Mucosa of descending colon (tissue), 3 donors: ENCODE measurements at regions not wholly inside any gene's neighbourhood (a gene's known extent, or its start where the extent isn't known, plus 50 kb on each side); places are given as distances from the start of the nearest gene placed in this dataset.
A peak's percentile ranks its signal among the peaks of the same experiment; 100 is the strongest.

Experiments
- ATAC-seq: fragments of 200-7000 bp; cut with Tn5 transposase; one replicate; pipeline ENCODE4 v1.9.1; 2020; ENCODE audit warnings: mild to moderate bottlenecking, moderate library complexity
- DNase-seq, 3 donors: peaks; one replicate each; pipeline ENCODE4 v3.0.0-alpha.2; 2020
- H3K36me3 ChIP-seq: fragments of 200-600 bp; one replicate; pipeline ENCODE4 v1.8.0; 2021; ENCODE audit warnings: low read depth, mild to moderate bottlenecking
- H3K4me1 ChIP-seq: fragments of 200-600 bp; one replicate; pipeline ENCODE4 v1.8.0; 2021; ENCODE audit warnings: low read depth, mild to moderate bottlenecking
- H3K4me3 ChIP-seq: fragments of 200-600 bp; one replicate; pipeline ENCODE4 v1.8.0; 2021; ENCODE audit warnings: mild to moderate bottlenecking
- H3K9me3 ChIP-seq: fragments of 200-600 bp; one replicate; pipeline ENCODE4 v1.8.0; 2021; ENCODE audit warnings: mild to moderate bottlenecking
- intact Hi-C, 2 donors: fragments of 100-400 bp; cut with DNase I in 1 of 2; cut with micrococcal nuclease in 1 of 2; formaldehyde crosslinking; loops; one replicate each; pipeline versions ENCODE4 v1.11.0 to v1.11.1; 2022; cut with DNase I, micrococcal nuclease
- TF ChIP-seq, protein P1 (sequence below): fragments of 200-600 bp; IDR thresholded peaks from one replicate; pipeline ENCODE4 v1.8.0; 2022; ENCODE audit warnings: antibody characterized with exemption, mild to moderate bottlenecking
- donor health status: DM: no; HTN: no; CAD: no; lungs with moderate emphysema.
- donor health status: DM: no; HTN: no; CAD: no.
- donor health status: DM: no; HTN: yes; CAD: no.

DNA sequence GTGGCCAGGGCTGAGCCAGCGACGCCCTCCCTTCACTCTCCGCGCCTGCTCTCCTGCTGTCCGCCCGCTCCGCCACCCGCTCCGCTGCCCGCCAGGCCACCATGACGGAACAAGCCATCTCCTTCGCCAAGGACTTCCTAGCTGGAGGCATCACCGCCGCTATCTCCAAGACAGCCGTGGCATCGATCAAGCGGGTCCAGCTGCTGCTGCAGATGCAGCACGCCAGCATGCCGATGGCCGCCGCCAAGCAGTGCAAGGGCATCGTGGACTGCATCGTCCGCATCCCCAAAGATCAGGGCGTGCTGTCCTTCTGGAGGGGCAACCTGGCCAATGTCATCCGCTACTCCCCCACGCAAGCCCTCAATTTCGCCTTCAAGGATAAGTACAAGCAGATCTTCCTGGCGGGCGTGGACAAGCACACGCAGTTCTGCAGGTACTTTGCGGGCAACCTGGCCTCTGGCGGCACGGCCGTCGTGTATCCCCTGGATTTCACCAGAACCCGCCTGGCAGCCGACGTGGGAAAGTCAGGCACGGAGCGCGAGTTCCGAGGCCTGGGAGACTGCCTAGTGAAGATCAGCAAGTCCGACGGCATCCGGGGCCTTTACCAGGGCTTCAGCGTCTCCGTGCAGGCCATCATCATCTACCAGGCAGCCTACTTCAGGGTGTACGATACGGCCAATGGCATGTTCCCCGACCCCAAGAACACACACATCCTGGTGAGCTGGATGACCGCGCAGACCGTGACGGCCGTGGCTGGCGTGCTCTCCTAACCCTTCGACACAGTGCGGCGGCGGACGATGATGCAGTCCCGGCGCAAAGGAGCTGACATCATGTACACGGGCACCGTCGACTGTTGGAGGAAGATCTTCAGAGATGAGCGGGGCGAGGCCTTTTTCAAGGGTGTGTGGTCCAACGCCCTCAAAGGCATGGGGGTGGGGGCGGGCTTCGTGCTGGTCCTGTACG is 1130.4 kb upstream of the ACO1 start:
- DNase-seq, result peak in 1 of 3 donors; percentile 51
- no peaks in the 10 kb centered on the region for H3K36me3 ChIP-seq
- H3K4me3 ChIP-seq, result no peak overlapping the region
- peaks cover 2% of the 10 kb centered on the region for H3K9me3 ChIP-seq
- no peak for ATAC-seq
- intact Hi-C loops, result no loop called here
- TF ChIP-seq, protein P1, sequence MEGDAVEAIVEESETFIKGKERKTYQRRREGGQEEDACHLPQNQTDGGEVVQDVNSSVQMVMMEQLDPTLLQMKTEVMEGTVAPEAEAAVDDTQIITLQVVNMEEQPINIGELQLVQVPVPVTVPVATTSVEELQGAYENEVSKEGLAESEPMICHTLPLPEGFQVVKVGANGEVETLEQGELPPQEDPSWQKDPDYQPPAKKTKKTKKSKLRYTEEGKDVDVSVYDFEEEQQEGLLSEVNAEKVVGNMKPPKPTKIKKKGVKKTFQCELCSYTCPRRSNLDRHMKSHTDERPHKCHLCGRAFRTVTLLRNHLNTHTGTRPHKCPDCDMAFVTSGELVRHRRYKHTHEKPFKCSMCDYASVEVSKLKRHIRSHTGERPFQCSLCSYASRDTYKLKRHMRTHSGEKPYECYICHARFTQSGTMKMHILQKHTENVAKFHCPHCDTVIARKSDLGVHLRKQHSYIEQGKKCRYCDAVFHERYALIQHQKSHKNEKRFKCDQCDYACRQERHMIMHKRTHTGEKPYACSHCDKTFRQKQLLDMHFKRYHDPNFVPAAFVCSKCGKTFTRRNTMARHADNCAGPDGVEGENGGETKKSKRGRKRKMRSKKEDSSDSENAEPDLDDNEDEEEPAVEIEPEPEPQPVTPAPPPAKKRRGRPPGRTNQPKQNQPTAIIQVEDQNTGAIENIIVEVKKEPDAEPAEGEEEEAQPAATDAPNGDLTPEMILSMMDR, result no peak
- no peaks in the 10 kb centered on the region for H3K4me1 ChIP-seq

DNA sequence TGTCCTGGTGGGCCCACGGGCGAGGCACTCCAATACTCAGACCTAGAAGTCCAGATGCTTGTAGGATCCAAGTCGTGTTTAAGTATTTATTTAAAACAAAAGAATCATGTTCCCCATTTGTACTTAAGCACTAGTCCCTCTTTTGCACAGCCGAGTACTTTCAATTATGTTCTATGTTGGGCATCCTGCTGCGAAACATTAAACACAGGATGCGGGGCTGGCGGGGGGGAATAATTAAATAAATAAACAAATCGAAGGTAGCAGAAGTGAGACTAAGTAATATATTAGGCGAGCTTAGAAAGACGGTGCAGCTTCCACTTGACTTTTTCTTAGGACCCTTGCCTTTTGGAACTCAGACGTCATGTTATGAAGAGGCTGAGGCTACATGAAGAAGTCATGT is 1129.2 kb upstream of the ACO1 start:
- no peaks in the 10 kb centered on the region for H3K4me1 ChIP-seq
- no peak for DNase-seq
- ATAC-seq, result no peak
- TF ChIP-seq, protein P1, result no peak
- no peaks in the 10 kb centered on the region for H3K36me3 ChIP-seq
- H3K4me3 ChIP-seq, result no peak overlapping the region
- intact Hi-C loops, result no loop called here
- H3K9me3 ChIP-seq, result peaks cover 2% of the 10 kb centered on the region

DNA sequence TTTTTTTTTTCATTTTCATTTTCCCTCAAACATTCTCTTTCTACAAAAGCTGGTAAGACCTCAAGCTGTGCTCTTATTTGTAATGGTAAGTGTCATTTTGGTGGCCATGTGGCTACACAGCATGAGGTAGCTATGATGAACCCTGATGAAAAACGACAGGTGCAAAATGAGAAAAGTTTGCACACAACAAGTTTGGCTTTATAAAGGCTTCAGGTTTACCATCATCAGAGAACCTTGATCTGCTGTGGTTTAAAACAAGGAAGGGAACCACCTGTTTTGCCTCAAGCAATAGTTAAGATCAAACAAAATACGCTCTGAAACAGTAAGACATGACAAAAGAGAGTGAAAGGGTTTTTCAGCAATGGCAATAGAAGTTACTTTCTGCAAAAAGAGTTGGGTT is 1124.6 kb upstream of the ACO1 start:
- no peak for DNase-seq
- ATAC-seq, result peak; percentile 38
- no peaks in the 10 kb centered on the region for H3K4me1 ChIP-seq
- intact Hi-C loops, result no loop called here
- no peaks in the 10 kb centered on the region for H3K9me3 ChIP-seq
- TF ChIP-seq, protein P1, result no peak
- no peak overlapping the region for H3K4me3 ChIP-seq
- H3K36me3 ChIP-seq, result no peaks in the 10 kb centered on the region

DNA sequence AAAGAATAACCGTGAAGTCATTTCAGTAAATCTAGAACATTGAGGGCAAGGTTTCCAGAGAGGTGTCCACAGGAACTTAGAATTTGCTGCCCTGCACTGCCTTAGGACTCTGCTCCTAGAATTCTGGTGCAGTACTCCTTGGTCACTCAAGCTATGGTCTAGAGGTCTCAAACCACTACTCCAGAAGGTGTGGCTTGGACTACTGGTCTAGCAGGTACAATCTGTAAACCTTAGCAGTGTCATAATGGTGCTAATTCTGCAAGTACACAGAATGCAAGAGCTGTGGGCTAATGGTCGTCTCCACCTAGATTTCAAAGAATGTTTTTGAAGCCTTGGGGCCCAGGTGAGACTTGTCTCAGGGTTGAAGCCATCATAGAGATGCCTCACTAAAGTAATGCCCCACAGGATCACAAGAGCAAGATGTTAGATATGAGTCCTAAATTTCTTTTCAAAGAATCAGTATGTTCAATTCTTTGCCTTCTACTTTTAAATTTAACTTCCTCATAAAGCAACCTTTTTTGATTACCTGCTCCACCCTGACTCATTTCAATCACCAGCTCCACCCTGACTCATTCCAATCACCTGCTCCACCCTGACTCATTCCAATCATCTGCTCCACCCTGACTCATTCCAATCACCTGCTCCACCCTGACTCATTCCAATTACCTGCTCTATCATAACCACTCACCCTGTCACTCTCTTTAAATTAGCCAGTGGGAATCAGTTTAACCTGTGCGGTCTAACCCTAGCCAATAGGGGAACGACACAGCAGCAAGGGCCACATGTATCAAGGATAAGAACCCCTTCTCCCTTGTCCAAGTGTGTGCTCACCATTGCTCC is 1111.8 kb upstream of the ACO1 start:
- no peak overlapping the region for H3K4me3 ChIP-seq
- TF ChIP-seq, protein P1, result no peak
- H3K4me1 ChIP-seq, result no peaks in the 10 kb centered on the region
- no peaks in the 10 kb centered on the region for H3K9me3 ChIP-seq
- intact Hi-C loops, result no loop called here
- ATAC-seq (peak; percentile 86), DNase-seq (peak in 1 of 3 donors; percentile 52)
- H3K36me3 ChIP-seq, result no peaks in the 10 kb centered on the region

DNA sequence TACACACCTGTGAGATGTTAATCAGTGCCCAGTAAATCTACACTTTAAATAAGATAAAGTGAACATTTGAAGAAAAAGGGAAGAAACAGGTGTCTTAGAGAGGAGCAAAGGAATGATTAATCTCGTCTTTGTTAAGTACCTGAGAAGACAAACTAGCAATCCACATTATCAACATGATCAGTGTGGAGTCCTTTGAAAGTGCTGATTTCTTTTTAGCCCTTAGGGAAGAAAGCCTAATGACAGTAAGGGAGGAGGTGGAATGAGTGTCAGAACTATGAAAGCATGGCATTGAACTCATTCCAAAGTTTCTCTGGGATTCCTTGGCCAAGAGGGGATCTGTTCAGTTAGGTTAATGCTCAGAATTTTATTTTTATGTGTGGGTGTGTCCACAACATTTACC is 1109.0 kb upstream of the ACO1 start:
- TF ChIP-seq, protein P1, result no peak

More for the DNA sequence above, 1109.0 kb upstream of the ACO1 start:
- DNase-seq (no peak), ATAC-seq (no peak)
- H3K36me3 ChIP-seq, result no peaks in the 10 kb centered on the region
- H3K4me1 ChIP-seq, result no peaks in the 10 kb centered on the region
- H3K4me3 ChIP-seq, result no peak overlapping the region
- intact Hi-C loops, result no loop called here
- no peaks in the 10 kb centered on the region for H3K9me3 ChIP-seq
